Thymus (tissue), 11 donors: ENCODE measurements at regions not wholly inside any gene's neighbourhood (a gene's known extent, or its start where the extent isn't known, plus 50 kb on each side); places are given as distances from the start of the nearest gene placed in this dataset.
"Not testable (repeated sequence)": the region's sequence is repeated elsewhere in the genome, so short reads cannot be mapped to it uniquely, and the experiment has no call there.

ENCODE experiments used
- DNase-seq, 9 donors: peaks; one replicate each; pipeline ENCODE4 v3.0.0-alpha.2; 2013; ENCODE audit warnings: low spot score in 9 of 9, low read depth in 6 of 9, missing footprints in 1 of 9
- H3K27ac ChIP-seq, 2 donors: one replicate each; pipeline ENCODE4 v1.5.1; 2013; ENCODE audit warnings: control low read depth in 1 of 2, low read depth in 1 of 2, low read length in 1 of 2, mild to moderate bottlenecking in 1 of 2, moderate library complexity in 1 of 2
- H3K27me3 ChIP-seq, 2 donors: one replicate each; pipeline ENCODE4 v1.5.1; 2013; ENCODE audit warnings: low read length in 1 of 2; ENCODE audit not compliant: control insufficient read depth in 2 of 2, insufficient read depth in 1 of 2
- H3K36me3 ChIP-seq, 2 donors: one replicate each; pipeline ENCODE4 v1.5.1; 2013; ENCODE audit warnings: low read length in 1 of 2, mild to moderate bottlenecking in 1 of 2, moderate library complexity in 1 of 2; ENCODE audit not compliant: control insufficient read depth in 2 of 2, insufficient read depth in 2 of 2
- H3K4me1 ChIP-seq, 2 donors: one replicate each; pipeline ENCODE4 v1.5.1; 2013; ENCODE audit warnings: low read length in 2 of 2; ENCODE audit not compliant: control insufficient read depth in 2 of 2, insufficient read depth in 2 of 2
- H3K4me3 ChIP-seq, 2 donors: one replicate each; pipeline ENCODE4 v1.5.1; 2013; ENCODE audit warnings: low read length in 2 of 2, control low read depth in 1 of 2, mild to moderate bottlenecking in 1 of 2
- H3K9me3 ChIP-seq, 2 donors: one replicate each; pipeline ENCODE4 v1.5.1; 2013; ENCODE audit warnings: low read length in 1 of 2, mild to moderate bottlenecking in 1 of 2; ENCODE audit not compliant: control insufficient read depth in 2 of 2, insufficient read depth in 1 of 2
- WGBS: extraction: QIAGEN DNeasy Blood & Tissue Kit; methylation state at CpG from one replicate; pipeline ENCODE4 v1.1.7; 2013; 5-methylcytosine and 5-hydroxymethylcytosine counted together
- donor health status: healthy.

GRCh38 chr13:68574053-68574452 lies 1343.9 kb upstream of the PCDH9 start:
- Histone ChIP-seq H3K9me3 (no peaks in the 10 kb centered on the region), H3K4me1 (no peaks in the 10 kb centered on the region), H3K27me3 (no peaks in the 10 kb centered on the region), H3K36me3 (no peaks in the 10 kb centered on the region), H3K4me3 (no peak overlapping the region), H3K27ac (no peak overlapping the region)
- WGBS = 81% methylated on average over 1 of the region's 1 CpG
- DNase-seq = no peak

GRCh38 chr13:68551701-68552522 lies 1321.8 kb upstream of the PCDH9 start:
- no peak for DNase-seq
- Histone ChIP-seq H3K27me3 (no peaks in the 10 kb centered on the region), H3K9me3 (peaks cover 0 to 4% of the 10 kb centered on the region in 2 donors), H3K36me3 (no peaks in the 10 kb centered on the region), H3K4me1 (no peaks in the 10 kb centered on the region), H3K27ac (no peak overlapping the region), H3K4me3 (no peak overlapping the region)
- WGBS = 92% methylated on average over 5 of the region's 5 CpGs

- DNase-seq = no peak
- Histone ChIP-seq H3K27ac (no peak overlapping the region), H3K27me3 (no peaks in the 10 kb centered on the region), H3K4me3 (no peak overlapping the region), H3K9me3 (peaks cover 0 to 4% of the 10 kb centered on the region in 2 donors), H3K4me1 (no peaks in the 10 kb centered on the region), H3K36me3 (no peaks in the 10 kb centered on the region)
- WGBS = 88% methylated on average over 1 of the region's 1 CpG
These were observed 1320.2 kb upstream of the PCDH9 start for GRCh38 chr13:68550330-68550729.

- no peak for DNase-seq
- H3K4me3 ChIP-seq = no peak overlapping the region
- H3K4me1 ChIP-seq = no peaks in the 10 kb centered on the region
- H3K27me3 ChIP-seq = no peaks in the 10 kb centered on the region
- H3K9me3 ChIP-seq = no peaks in the 10 kb centered on the region
- no peak overlapping the region for H3K27ac ChIP-seq
- H3K36me3 ChIP-seq = no peaks in the 10 kb centered on the region
- 92% methylated on average over 2 of the region's 2 CpGs for WGBS
These were observed 1310.1 kb upstream of the PCDH9 start for GRCh38 chr13:68540244-68540643.

- WGBS = 99% methylated on average over 1 of the region's 1 CpG
- H3K27me3 ChIP-seq = no peaks in the 10 kb centered on the region
- no peaks in the 10 kb centered on the region for H3K4me1 ChIP-seq
- no peaks in the 10 kb centered on the region for H3K36me3 ChIP-seq
- no peak overlapping the region for H3K4me3 ChIP-seq
- DNase-seq = no peak
- no peaks in the 10 kb centered on the region for H3K9me3 ChIP-seq
- no peak overlapping the region for H3K27ac ChIP-seq
These were observed 1305.2 kb upstream of the PCDH9 start for GRCh38 chr13:68535329-68535728.

GRCh38 chr13:68527167-68527566 lies 1297.0 kb upstream of the PCDH9 start:
- H3K36me3 ChIP-seq, H3K4me1 ChIP-seq, H3K27me3 ChIP-seq, H3K27ac ChIP-seq, H3K4me3 ChIP-seq, DNase-seq: not testable (repeated sequence)
- peaks cover 0 to 10% of the 10 kb centered on the region in 2 donors for H3K9me3 ChIP-seq
- WGBS = 4% methylated on average over 1 of the region's 1 CpG

GRCh38 chr13:68523838-68524424 lies 1293.8 kb upstream of the PCDH9 start:
- DNase-seq = no peak
- Histone ChIP-seq H3K36me3 (no peaks in the 10 kb centered on the region), H3K27me3 (no peaks in the 10 kb centered on the region), H3K27ac (no peak overlapping the region), H3K4me3 (no peak overlapping the region), H3K9me3 (peaks cover 0 to 10% of the 10 kb centered on the region in 2 donors), H3K4me1 (no peaks in the 10 kb centered on the region)
- WGBS = 95% methylated on average over 30 of the region's 30 CpGs

- Histone ChIP-seq H3K4me3 (no peak overlapping the region), H3K27ac (no peak overlapping the region), H3K9me3 (peaks cover 0 to 10% of the 10 kb centered on the region in 2 donors), H3K27me3 (no peaks in the 10 kb centered on the region), H3K36me3 (no peaks in the 10 kb centered on the region), H3K4me1 (no peaks in the 10 kb centered on the region)
- no peak for DNase-seq
- 77% methylated on average over 2 of the region's 2 CpGs for WGBS
These were observed 1292.0 kb upstream of the PCDH9 start for GRCh38 chr13:68522184-68522583.

GRCh38 chr13:68509734-68510621 lies 1279.8 kb upstream of the PCDH9 start:
- peaks cover 2 to 7% of the 10 kb centered on the region in 2 donors for H3K9me3 ChIP-seq
- H3K27ac ChIP-seq = no peak overlapping the region
- no peaks in the 10 kb centered on the region for H3K27me3 ChIP-seq
- no peak overlapping the region for H3K4me3 ChIP-seq
- no peaks in the 10 kb centered on the region for H3K4me1 ChIP-seq
- H3K36me3 ChIP-seq = no peaks in the 10 kb centered on the region
- no peak for DNase-seq
- WGBS = 89% methylated on average over 4 of the region's 4 CpGs
